Fibroblast of lung (primary cell): ENCODE measurements at regions not wholly inside any gene's neighbourhood (a gene's known extent, or its start where the extent isn't known, plus 50 kb on each side); places are given as distances from the start of the nearest gene placed in this dataset.

Experiments used
- EZH2 ChIP-seq: IDR thresholded peaks from 2 replicates; pipeline ENCODE4 v1.5.1; 2012; ENCODE audit warnings: low read length, control low read depth, mild to moderate bottlenecking; ENCODE audit errors: missing control alignments
- TF ChIP-seq, protein P1 (sequence below), 2 donors: IDR thresholded peaks in 1 of 2; conservative IDR thresholded peaks in 1 of 2; 1 replicate in 1 of 2; 2 replicates in 1 of 2; pipeline ENCODE4 v1.5.1; 2011 to 2012; ENCODE audit warnings: low read length in 2 of 2, control low read depth in 1 of 2, inconsistent platforms in 1 of 2, low read depth in 1 of 2, mild to moderate bottlenecking in 1 of 2

DNA sequence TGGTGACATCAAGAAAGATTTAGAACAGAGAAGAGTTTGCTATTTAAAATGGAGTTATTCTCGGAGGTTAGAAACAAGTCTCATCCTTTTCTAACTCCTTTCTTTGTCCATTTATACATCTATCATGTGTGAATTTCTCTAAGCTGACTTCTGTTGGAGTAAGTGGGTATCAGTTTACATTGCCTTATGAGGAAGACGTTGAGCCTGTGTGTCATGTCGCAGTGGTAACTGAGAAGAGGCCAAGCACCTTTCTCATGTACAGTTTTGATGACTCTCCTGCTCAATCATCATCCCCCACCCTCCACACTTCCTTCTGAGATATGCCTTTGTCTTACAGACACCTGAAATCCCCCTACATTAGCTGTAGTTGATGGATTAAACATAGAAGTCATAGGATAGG is 624.8 kb downstream of the LIG4 start:
- TF ChIP-seq, protein P1, sequence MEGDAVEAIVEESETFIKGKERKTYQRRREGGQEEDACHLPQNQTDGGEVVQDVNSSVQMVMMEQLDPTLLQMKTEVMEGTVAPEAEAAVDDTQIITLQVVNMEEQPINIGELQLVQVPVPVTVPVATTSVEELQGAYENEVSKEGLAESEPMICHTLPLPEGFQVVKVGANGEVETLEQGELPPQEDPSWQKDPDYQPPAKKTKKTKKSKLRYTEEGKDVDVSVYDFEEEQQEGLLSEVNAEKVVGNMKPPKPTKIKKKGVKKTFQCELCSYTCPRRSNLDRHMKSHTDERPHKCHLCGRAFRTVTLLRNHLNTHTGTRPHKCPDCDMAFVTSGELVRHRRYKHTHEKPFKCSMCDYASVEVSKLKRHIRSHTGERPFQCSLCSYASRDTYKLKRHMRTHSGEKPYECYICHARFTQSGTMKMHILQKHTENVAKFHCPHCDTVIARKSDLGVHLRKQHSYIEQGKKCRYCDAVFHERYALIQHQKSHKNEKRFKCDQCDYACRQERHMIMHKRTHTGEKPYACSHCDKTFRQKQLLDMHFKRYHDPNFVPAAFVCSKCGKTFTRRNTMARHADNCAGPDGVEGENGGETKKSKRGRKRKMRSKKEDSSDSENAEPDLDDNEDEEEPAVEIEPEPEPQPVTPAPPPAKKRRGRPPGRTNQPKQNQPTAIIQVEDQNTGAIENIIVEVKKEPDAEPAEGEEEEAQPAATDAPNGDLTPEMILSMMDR (conservative IDR thresholded peaks at IDR 0.05 in 1 of 2, IDR thresholded peaks at IDR 0.05 in 1 of 2; ENCODE audit: low read depth in 1 of 2, low read length in 2 of 2), result no peak
- TF ChIP-seq EZH2, result no peak
